GM11168 (cell line): ENCODE measurements at regions not wholly inside any gene's neighbourhood (a gene's known extent, or its start where the extent isn't known, plus 50 kb on each side); places are given as distances from the start of the nearest gene placed in this dataset.

Experiments used
- in situ Hi-C: fragments of 300-500 bp; cut with MboI; formaldehyde crosslinking; loops from one replicate; pipeline ENCODE4 v1.12.0; 2022; ENCODE audit warnings: low sequenced_read_pairs; ENCODE audit not compliant: unreplicated experiment

GRCh38 chr1:87505391-87505983 lies 176.8 kb downstream of the LMO4 start:
- in situ Hi-C loops, result no loop called here

GRCh38 chr1:87506147-87506546 lies 177.5 kb downstream of the LMO4 start:
- in situ Hi-C loops, result no loop called here

GRCh38 chr1:87508247-87508787 lies 179.6 kb downstream of the LMO4 start:
- in situ Hi-C loops, result no loop called here

GRCh38 chr1:87510540-87510939 lies 181.9 kb downstream of the LMO4 start:
- in situ Hi-C loops, result no loop called here

GRCh38 chr1:87511449-87511848 lies 182.8 kb downstream of the LMO4 start:
- in situ Hi-C loops, result no loop called here

GRCh38 chr1:87512431-87512830 lies 183.8 kb downstream of the LMO4 start:
- in situ Hi-C loops, result no loop called here

GRCh38 chr1:87513255-87513654 lies 184.6 kb downstream of the LMO4 start:
- in situ Hi-C loops, result no loop called here

- in situ Hi-C loops, result no loop called here
These were observed 185.4 kb downstream of the LMO4 start for GRCh38 chr1:87513966-87514660.

GRCh38 chr1:87515781-87516180 lies 187.1 kb downstream of the LMO4 start:
- in situ Hi-C loops, result no loop called here

GRCh38 chr1:87518794-87519193 lies 190.1 kb downstream of the LMO4 start:
- in situ Hi-C loops, result no loop called here

- in situ Hi-C loops, result no loop called here
These were observed 192.8 kb downstream of the LMO4 start for GRCh38 chr1:87521452-87521851.

- in situ Hi-C loops, result no loop called here
These were observed 194.8 kb downstream of the LMO4 start for GRCh38 chr1:87523466-87523865.

GRCh38 chr1:87524021-87524754 lies 195.5 kb downstream of the LMO4 start:
- in situ Hi-C loops, result no loop called here

GRCh38 chr1:87528754-87529517 lies 200.3 kb downstream of the LMO4 start:
- in situ Hi-C loops, result no loop called here

GRCh38 chr1:87530042-87530807 lies 201.5 kb downstream of the LMO4 start:
- in situ Hi-C loops, result no loop called here

GRCh38 chr1:87535551-87535950 lies 206.9 kb downstream of the LMO4 start:
- in situ Hi-C loops, result no loop called here

- in situ Hi-C loops, result no loop called here
These were observed 210.5 kb downstream of the LMO4 start for GRCh38 chr1:87539147-87539546.

GRCh38 chr1:87542697-87543096 lies 214.0 kb downstream of the LMO4 start:
- in situ Hi-C loops, result no loop called here

GRCh38 chr1:87549738-87550137 lies 221.1 kb downstream of the LMO4 start:
- in situ Hi-C loops, result no loop called here

GRCh38 chr1:87553511-87553910 lies 224.8 kb downstream of the LMO4 start:
- in situ Hi-C loops, result no loop called here
